PC-9 (cell line): ENCODE measurements at regions not wholly inside any gene's neighbourhood (a gene's known extent, or its start where the extent isn't known, plus 50 kb on each side); places are given as distances from the start of the nearest gene placed in this dataset.

Experiments used
- BruUV-seq: library from RNA; stranded (reverse); fragments of 400-500 nt; replicated peaks from 2 replicates; lab custom pipeline; 2021; lab: Mats Ljungman, UMichigan
- CTCF ChIA-PET: fragments of 300-600 bp; sonication (Branson Sonifier 250); formaldehyde crosslinking; loops from one replicate; lab custom pipeline; 2022; ENCODE audit warnings: antibody characterized with exemption; lab: Charles Lee
- POLR2A ChIA-PET: fragments of 300-600 bp; sonication (Branson Sonifier 250); formaldehyde crosslinking; loops from one replicate; lab custom pipeline; 2022; ENCODE audit warnings: antibody characterized with exemption; ENCODE audit not compliant: unreplicated experiment; lab: Charles Lee
- DNase-seq, 2 experiments: peaks; one replicate each; pipeline versions ENCODE4 v3.0.0 to v3.0.0-alpha.2; 2015 to 2022; ENCODE audit warnings: mixed read lengths in 1 of 2
- H2AFZ ChIP-seq: fragments of 200-600 bp; sonication (generic); 2 replicates; pipeline ENCODE4 v1.8.1; 2017; ENCODE audit warnings: antibody characterized with exemption
- H3F3A ChIP-seq: fragments of 200-600 bp; sonication (generic); 2 replicates; pipeline ENCODE4 v1.8.1; 2017; ENCODE audit warnings: antibody characterized with exemption, mild to moderate bottlenecking, low read depth; ENCODE audit not compliant: insufficient read depth
- H3K27ac ChIP-seq: fragments of 200-600 bp; sonication (generic); 2 replicates; pipeline ENCODE4 v1.6.1; 2016; ENCODE audit warnings: mixed run types
- H3K27me3 ChIP-seq: fragments of 200-600 bp; sonication (generic); 2 replicates; pipeline ENCODE4 v1.6.1; 2016; ENCODE audit warnings: low read depth, mixed run types; ENCODE audit not compliant: insufficient read depth
- H3K36me3 ChIP-seq: fragments of 200-600 bp; sonication (generic); 2 replicates; pipeline ENCODE4 v1.6.1; 2016; ENCODE audit warnings: low read depth, mixed run types
- H3K4me1 ChIP-seq: fragments of 200-600 bp; sonication (generic); replicated peaks from 2 replicates; pipeline ENCODE4 v1.6.1; 2016; ENCODE audit warnings: mixed run types; ENCODE audit not compliant: insufficient read depth
- H3K4me2 ChIP-seq: fragments of 200-600 bp; sonication (generic); 2 replicates; pipeline ENCODE4 v1.6.1; 2017; ENCODE audit warnings: mixed run types
- H3K4me3 ChIP-seq: fragments of 200-600 bp; sonication (generic); 2 replicates; pipeline ENCODE4 v1.6.1; 2016; ENCODE audit warnings: mixed run types
- H3K79me2 ChIP-seq: fragments of 200-600 bp; sonication (generic); 2 replicates; pipeline ENCODE4 v1.6.1; 2017; ENCODE audit warnings: low read depth, mixed run types
- H3K9me2 ChIP-seq: fragments of 200-600 bp; sonication (generic); 2 replicates; pipeline ENCODE4 v1.8.1; 2017; ENCODE audit warnings: mild to moderate bottlenecking; ENCODE audit not compliant: insufficient read depth
- H3K9me3 ChIP-seq: fragments of 200-600 bp; sonication (generic); 2 replicates; pipeline ENCODE4 v1.8.1; 2016; ENCODE audit warnings: low read depth; ENCODE audit not compliant: insufficient read depth
- H4K20me1 ChIP-seq: fragments of 200-600 bp; sonication (generic); 2 replicates; pipeline ENCODE4 v1.8.1; 2017; ENCODE audit not compliant: insufficient read depth
- EZH2 ChIP-seq: fragments of 200-600 bp; sonication (generic); IDR thresholded peaks from 2 replicates; pipeline ENCODE4 v1.8.0; 2017; ENCODE audit warnings: antibody characterized with exemption, low read depth
- intact Hi-C: fragments of 100-400 bp; cut with micrococcal nuclease; formaldehyde crosslinking; loops from one replicate; pipeline ENCODE4 v1.10.0; 2022; ENCODE audit not compliant: unreplicated experiment
- TF ChIP-seq, protein P1 (sequence below): fragments of 200-600 bp; sonication (generic); conservative IDR thresholded peaks from 2 replicates; pipeline ENCODE4 v1.6.1; 2017; ENCODE audit warnings: mixed run types, antibody characterized with exemption, mild to moderate bottlenecking, moderate library complexity

DNA sequence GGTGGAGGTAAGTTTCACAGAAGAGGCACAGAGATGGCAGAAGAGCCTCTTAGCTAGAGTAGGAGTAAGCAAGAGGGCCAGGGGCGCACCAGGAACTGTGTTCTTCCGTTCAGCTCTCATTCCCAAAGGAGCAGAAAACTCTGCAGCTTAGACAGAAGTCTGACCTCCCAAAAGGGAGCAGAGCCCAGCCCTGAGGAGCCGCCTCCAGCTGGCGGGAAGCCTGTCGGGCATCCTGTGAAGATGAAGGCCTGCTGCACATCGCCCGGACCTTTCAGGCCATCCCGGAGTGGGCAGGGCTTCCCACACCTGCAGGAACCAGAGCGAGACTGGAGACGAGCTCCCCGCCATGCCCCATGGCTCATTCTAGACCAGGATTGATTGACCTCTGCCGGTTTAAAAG lies 1102.8 kb downstream of the BRD1 start:
- TF ChIP-seq, protein P1, sequence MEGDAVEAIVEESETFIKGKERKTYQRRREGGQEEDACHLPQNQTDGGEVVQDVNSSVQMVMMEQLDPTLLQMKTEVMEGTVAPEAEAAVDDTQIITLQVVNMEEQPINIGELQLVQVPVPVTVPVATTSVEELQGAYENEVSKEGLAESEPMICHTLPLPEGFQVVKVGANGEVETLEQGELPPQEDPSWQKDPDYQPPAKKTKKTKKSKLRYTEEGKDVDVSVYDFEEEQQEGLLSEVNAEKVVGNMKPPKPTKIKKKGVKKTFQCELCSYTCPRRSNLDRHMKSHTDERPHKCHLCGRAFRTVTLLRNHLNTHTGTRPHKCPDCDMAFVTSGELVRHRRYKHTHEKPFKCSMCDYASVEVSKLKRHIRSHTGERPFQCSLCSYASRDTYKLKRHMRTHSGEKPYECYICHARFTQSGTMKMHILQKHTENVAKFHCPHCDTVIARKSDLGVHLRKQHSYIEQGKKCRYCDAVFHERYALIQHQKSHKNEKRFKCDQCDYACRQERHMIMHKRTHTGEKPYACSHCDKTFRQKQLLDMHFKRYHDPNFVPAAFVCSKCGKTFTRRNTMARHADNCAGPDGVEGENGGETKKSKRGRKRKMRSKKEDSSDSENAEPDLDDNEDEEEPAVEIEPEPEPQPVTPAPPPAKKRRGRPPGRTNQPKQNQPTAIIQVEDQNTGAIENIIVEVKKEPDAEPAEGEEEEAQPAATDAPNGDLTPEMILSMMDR: no peak
- TF ChIP-seq EZH2: no peak
- Histone ChIP-seq H3K4me1 (no peaks in the 10 kb centered on the region), H3K27me3 (peaks cover 75% of the 10 kb centered on the region), H3K9me3 (peaks cover 5% of the 10 kb centered on the region; the same call in 1 of the 2 replicates), H3K4me3 (no peak overlapping the region), H3F3A (no peaks in the 10 kb centered on the region), H3K79me2 (no peaks in the 10 kb centered on the region), H3K36me3 (no peaks in the 10 kb centered on the region), H3K4me2 (no peak overlapping the region), H4K20me1 (peaks cover 6% of the 10 kb centered on the region), H3K9me2 (no peaks in the 10 kb centered on the region), H2AFZ (no peak overlapping the region), H3K27ac (no peak overlapping the region)
- ChIA-PET CTCF (no interaction called here), POLR2A (no interaction called here)
- BruUV-seq: no TSS peak
- no peak for DNase-seq
- intact Hi-C loops: no loop called here

DNA sequence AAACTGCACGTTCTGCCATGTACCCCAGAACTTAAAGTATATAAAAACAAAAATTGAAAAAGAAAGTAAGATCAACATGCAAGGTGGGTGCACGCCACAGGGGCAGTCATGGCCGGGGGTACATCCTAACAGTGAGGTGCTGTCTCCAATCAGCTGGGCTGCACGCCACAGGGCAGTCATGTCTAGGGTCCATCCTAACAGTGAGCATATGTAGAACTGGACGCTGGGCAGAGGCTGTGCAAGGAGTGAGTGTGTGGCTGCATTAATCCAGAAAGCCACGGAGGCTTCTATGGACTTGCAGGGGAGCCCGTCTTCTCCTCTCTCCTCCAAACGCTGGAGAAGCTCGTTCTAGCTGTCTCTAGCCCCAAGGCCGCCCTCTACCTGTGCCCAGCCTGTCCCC lies 1105.0 kb downstream of the BRD1 start:
- peaks cover 5% of the 10 kb centered on the region; the same call in 1 of the 2 replicates for H3K9me3 ChIP-seq
- BruUV-seq: no TSS peak
- H3F3A ChIP-seq: no peaks in the 10 kb centered on the region
- no peak overlapping the region for H3K4me2 ChIP-seq
- TF ChIP-seq EZH2: no peak
- TF ChIP-seq, protein P1: no peak
- no peak overlapping the region for H2AFZ ChIP-seq
- peaks cover 95% of the 10 kb centered on the region for H3K27me3 ChIP-seq
- H3K79me2 ChIP-seq: no peaks in the 10 kb centered on the region
- H3K9me2 ChIP-seq: no peaks in the 10 kb centered on the region
- H3K36me3 ChIP-seq: no peaks in the 10 kb centered on the region
- no peak overlapping the region for H3K27ac ChIP-seq
- H4K20me1 ChIP-seq: peaks cover 7% of the 10 kb centered on the region
- no peak overlapping the region for H3K4me3 ChIP-seq
- no peaks in the 10 kb centered on the region for H3K4me1 ChIP-seq
- intact Hi-C loops: no loop called here
- no peak for DNase-seq
- ChIA-PET POLR2A (no interaction called here), CTCF (no interaction called here)

DNA sequence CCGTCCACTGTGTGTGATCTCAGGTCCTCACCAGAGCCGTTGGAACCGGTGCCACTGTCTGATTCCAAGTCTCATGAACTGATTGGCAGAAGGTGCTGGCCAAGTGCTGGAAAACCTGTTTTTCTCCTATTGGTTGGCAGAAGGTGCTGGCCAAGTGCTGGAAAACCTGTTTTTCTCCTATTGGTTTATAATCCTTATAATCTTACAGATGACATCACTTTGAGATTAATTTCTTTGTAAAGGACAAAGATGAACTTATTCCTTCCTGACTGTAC lies 1106.3 kb downstream of the BRD1 start:
- no peaks in the 10 kb centered on the region for H3K36me3 ChIP-seq
- BruUV-seq: no TSS peak
- no peaks in the 10 kb centered on the region for H3K9me3 ChIP-seq
- no peak overlapping the region for H3K27ac ChIP-seq
- CTCF ChIA-PET: no interaction called here
- DNase-seq: no peak
- H4K20me1 ChIP-seq: peaks cover 10% of the 10 kb centered on the region
- H3K4me2 ChIP-seq: no peak overlapping the region
- peaks cover 99% of the 10 kb centered on the region for H3K27me3 ChIP-seq
- intact Hi-C loops: no loop called here
- H3K4me3 ChIP-seq: no peak overlapping the region
- H3F3A ChIP-seq: no peaks in the 10 kb centered on the region
- TF ChIP-seq, protein P1: no peak
- TF ChIP-seq EZH2: no peak
- H2AFZ ChIP-seq: no peak overlapping the region
- POLR2A ChIA-PET: no interaction called here
- no peaks in the 10 kb centered on the region for H3K9me2 ChIP-seq
- H3K4me1 ChIP-seq: no peaks in the 10 kb centered on the region
- no peaks in the 10 kb centered on the region for H3K79me2 ChIP-seq
